SK-N-SH treated with all-trans-retinoic acid at 6 μM for 48 hours (cell line): ENCODE measurements at regions not wholly inside any gene's neighbourhood (a gene's known extent, or its start where the extent isn't known, plus 50 kb on each side); places are given as distances from the start of the nearest gene placed in this dataset.
"Not testable (repeated sequence)": the region's sequence is repeated elsewhere in the genome, so short reads cannot be mapped to it uniquely, and the experiment has no call there.

Source experiments
- CSDC2 ChIP-seq: fragments of 250-450 bp; sonication (Bioruptor Pico); IDR thresholded peaks from 2 replicates; pipeline ENCODE4 v1.5.0; 2020; ENCODE audit warnings: mild to moderate bottlenecking, moderate library complexity
- SNAI2 ChIP-seq: fragments of 250-450 bp; sonication (Bioruptor Pico); IDR thresholded peaks from 2 replicates; pipeline ENCODE4 v1.5.0; 2020; ENCODE audit warnings: mild to moderate bottlenecking, moderate library complexity
- ZFP3 ChIP-seq: fragments of 250-450 bp; sonication (Bioruptor Pico); IDR thresholded peaks from 2 replicates; pipeline ENCODE4 v1.5.0; 2020; ENCODE audit warnings: mild to moderate bottlenecking, moderate library complexity
- ZFP30 ChIP-seq: fragments of 450-650 bp; formaldehyde crosslinking; IDR thresholded peaks from 2 replicates; pipeline ENCODE4 v1.5.0; 2022; ENCODE audit warnings: mild to moderate bottlenecking, moderate library complexity
- ZNF565 ChIP-seq: fragments of 450-650 bp; formaldehyde crosslinking; conservative IDR thresholded peaks from 2 replicates; pipeline ENCODE4 v1.5.0; 2020; ENCODE audit warnings: low read depth, mild to moderate bottlenecking, moderate library complexity
- ZNF8 ChIP-seq: fragments of 450-650 bp; formaldehyde crosslinking; IDR thresholded peaks from 2 replicates; pipeline ENCODE4 v1.5.0; 2020; ENCODE audit warnings: mild to moderate bottlenecking, moderate library complexity
- TF ChIP-seq, protein P1 (sequence below): fragments of 250-450 bp; sonication (Bioruptor Pico); IDR thresholded peaks from 2 replicates; pipeline ENCODE4 v1.8.0; 2021; ENCODE audit warnings: low read depth, mild to moderate bottlenecking, moderate library complexity, borderline replicate concordance
- TF ChIP-seq, protein P2 (sequence below): fragments of 250-450 bp; sonication (Bioruptor Pico); IDR thresholded peaks from 2 replicates; pipeline ENCODE4 v1.5.1; 2020; ENCODE audit warnings: low read depth, mild to moderate bottlenecking, moderate library complexity
- TF ChIP-seq, protein P3 (sequence below): fragments of 250-450 bp; sonication (Bioruptor Pico); IDR thresholded peaks from 2 replicates; pipeline ENCODE4 v1.8.0; 2020; ENCODE audit warnings: mild to moderate bottlenecking, moderate library complexity, borderline replicate concordance

GRCh38 chr3:154619621-154620020 lies 189.6 kb upstream of the GPR149 start:
- TF ChIP-seq ZFP3, ZNF8, ZFP30, ZNF565, CSDC2, SNAI2 (CRISPR knock-in tag): not testable (repeated sequence)
- TF ChIP-seq, protein P1, sequence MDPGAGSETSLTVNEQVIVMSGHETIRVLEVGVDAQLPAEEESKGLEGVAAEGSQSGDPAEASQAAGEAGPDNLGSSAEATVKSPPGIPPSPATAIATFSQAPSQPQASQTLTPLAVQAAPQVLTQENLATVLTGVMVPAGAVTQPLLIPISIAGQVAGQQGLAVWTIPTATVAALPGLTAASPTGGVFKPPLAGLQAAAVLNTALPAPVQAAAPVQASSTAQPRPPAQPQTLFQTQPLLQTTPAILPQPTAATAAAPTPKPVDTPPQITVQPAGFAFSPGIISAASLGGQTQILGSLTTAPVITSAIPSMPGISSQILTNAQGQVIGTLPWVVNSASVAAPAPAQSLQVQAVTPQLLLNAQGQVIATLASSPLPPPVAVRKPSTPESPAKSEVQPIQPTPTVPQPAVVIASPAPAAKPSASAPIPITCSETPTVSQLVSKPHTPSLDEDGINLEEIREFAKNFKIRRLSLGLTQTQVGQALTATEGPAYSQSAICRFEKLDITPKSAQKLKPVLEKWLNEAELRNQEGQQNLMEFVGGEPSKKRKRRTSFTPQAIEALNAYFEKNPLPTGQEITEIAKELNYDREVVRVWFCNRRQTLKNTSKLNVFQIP (CRISPR knock-in tag), result not testable (repeated sequence)
- TF ChIP-seq, protein P2, sequence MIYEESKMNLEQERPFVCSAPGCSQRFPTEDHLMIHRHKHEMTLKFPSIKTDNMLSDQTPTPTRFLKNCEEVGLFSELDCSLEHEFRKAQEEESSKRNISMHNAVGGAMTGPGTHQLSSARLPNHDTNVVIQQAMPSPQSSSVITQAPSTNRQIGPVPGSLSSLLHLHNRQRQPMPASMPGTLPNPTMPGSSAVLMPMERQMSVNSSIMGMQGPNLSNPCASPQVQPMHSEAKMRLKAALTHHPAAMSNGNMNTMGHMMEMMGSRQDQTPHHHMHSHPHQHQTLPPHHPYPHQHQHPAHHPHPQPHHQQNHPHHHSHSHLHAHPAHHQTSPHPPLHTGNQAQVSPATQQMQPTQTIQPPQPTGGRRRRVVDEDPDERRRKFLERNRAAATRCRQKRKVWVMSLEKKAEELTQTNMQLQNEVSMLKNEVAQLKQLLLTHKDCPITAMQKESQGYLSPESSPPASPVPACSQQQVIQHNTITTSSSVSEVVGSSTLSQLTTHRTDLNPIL (CRISPR knock-in tag), result not testable (repeated sequence)
- TF ChIP-seq, protein P3, sequence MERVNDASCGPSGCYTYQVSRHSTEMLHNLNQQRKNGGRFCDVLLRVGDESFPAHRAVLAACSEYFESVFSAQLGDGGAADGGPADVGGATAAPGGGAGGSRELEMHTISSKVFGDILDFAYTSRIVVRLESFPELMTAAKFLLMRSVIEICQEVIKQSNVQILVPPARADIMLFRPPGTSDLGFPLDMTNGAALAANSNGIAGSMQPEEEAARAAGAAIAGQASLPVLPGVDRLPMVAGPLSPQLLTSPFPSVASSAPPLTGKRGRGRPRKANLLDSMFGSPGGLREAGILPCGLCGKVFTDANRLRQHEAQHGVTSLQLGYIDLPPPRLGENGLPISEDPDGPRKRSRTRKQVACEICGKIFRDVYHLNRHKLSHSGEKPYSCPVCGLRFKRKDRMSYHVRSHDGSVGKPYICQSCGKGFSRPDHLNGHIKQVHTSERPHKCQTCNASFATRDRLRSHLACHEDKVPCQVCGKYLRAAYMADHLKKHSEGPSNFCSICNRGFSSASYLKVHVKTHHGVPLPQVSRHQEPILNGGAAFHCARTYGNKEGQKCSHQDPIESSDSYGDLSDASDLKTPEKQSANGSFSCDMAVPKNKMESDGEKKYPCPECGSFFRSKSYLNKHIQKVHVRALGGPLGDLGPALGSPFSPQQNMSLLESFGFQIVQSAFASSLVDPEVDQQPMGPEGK (CRISPR knock-in tag), result not testable (repeated sequence)
